NCI-H2107 (cell line): ENCODE measurements at regions not wholly inside any gene's neighbourhood (a gene's known extent, or its start where the extent isn't known, plus 50 kb on each side); places are given as distances from the start of the nearest gene placed in this dataset.

Experiments used
- DNase-seq: peaks from one replicate; lab custom pipeline; 2025; lab: John Stamatoyannopoulos, UW

DNA sequence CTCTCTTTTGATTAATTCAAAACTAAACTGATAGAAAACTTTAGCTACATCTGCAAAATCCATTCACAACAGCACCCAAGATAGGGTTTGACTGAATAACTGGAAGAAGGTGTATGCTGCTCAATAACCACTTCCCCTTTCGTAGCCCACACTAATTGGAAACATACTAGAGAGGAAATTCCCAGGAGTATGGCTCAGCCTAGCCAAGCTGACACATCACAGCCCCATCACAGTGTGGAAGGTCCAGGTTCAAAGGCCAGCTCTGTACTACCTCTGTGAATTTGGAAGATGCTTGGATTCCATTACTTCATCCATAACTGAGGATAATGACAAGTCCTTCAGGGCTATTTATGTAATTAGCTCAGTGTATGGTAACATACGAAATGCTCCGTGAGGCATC is 185.4 kb downstream of the FBXO15 start:
- DNase-seq: no peak

DNA sequence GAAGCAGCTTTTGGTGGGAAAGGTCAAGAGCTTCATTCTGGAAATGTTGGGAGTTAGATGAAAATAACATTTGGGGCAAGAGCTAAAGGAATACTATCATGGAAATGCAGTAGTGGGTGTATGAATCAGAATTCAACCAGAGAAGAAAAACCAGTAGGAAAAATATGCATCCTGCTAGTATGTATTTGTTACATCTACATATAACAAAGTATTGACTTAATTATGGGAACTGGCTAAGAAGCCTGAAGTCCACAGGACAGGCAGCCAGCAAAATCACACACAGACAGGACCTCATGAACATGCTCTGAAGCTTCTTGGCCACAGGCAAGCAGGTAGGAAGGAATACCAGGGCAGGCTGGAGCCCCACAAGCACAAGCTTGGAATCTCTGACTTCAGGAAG is 185.8 kb downstream of the FBXO15 start:
- no peak for DNase-seq

DNA sequence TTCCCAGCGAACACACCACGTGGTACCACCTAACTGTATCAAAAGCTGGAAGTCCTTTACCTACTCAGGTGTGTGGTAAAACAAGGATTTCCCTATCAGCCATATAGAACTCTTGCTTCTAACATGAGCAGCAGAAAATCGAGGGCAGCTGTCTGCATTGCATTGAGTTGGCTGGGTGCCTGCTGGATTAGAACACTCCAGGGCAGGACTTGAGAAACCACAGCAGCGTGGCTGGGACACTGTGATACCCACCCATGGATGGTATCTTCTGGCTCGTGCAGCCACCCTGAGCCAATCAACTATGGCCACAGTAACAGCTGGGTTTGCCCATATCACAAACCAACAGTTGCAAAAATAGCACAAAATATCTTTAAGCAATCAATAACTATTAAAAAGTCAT is 188.3 kb downstream of the FBXO15 start:
- no peak for DNase-seq

DNA sequence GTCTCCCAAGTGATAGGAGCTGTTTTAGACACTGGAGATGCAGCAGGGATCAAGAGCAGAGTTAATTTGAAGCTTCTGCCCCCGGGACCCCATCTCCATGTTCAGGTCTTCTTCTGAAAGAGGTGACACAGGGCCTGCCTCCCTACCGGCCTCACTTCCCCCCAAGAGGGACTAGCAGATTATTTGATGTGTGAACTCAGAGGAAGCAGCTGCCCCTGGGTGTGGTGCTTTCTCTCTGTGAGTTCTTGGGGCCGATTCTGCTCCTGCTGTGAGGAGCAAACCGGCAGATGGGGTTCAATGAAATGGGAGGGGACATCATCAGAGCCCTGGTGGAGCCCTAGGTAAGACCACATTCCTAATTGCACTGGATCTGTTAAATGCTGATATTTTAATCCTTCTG is 193.4 kb downstream of the FBXO15 start:
- no peak for DNase-seq

DNA sequence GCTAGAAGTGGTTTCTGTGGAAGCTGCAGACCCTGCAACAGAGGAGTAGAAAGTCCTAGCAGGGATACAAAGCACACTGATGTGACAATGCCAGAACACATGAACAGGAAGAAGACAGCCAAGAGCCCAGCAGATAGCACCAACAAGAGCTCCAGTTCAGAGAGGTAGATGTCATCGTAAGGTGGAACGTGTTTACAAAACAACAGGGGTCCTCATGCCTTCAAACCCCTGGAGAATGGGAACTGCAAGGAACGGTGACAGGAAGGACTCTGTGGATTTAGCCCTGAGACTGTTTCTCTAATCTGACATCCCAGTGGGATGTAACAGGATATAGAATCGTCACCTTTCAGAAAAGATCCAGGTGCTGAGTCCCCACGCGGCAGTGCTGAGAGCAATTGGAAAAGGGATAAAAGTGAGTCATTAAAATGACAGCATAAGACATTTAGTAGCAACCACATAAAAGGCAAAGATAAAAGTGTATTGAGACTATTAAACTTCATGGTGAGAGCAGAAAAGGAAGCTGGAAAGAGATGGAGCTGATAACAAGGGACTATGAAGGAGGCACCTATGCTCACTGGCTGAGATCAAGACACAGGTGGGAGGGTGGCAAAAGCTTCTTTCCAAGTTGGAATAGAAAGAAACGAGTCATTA is 195.2 kb downstream of the FBXO15 start:
- DNase-seq: no peak

DNA sequence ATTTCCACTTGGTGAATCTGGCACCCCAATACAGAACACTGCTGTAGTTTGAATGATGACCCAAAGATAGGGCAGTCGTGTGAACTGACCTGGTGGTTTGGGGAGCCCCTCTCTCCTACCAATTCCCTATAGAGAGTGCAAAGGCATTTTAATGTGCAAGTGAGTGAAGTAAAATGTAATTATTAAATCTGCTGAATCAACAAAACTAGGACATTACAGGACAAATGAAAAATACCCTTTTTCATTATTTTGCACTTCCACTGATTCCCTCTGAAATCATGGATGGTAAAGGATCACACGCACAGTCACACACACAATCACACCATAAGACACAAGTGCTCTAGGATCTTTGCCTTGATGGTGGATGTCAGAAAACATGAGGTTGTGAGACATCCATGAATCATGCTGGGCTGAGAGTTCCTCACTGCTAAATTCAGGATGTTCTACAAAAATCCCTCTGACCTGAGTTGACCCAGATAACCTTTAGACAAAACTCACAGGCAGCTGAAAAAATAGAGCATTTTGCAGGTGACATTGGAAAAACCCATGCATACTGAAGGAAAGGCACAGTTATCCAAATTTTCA is 197.4 kb downstream of the FBXO15 start:
- no peak for DNase-seq

DNA sequence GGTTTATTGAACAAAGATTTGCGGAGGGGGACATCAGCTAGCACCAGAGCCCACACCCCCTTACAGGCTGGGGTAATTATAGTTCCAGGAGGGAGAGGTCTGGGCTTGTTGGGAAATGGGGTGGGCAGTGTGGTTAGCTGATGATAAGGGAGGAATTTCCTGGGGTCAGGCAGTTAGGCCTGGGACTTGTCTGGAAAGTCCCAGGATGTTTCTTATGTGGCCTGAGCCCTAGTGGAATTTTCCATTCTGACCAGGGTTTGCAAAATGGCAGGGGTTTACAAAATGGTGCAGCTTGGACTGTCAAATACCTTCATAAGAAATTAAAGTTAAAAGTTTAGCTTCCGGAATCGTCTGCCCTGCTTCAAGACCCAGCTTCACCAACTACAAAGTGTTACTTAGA is 199.1 kb downstream of the FBXO15 start:
- DNase-seq: no peak

DNA sequence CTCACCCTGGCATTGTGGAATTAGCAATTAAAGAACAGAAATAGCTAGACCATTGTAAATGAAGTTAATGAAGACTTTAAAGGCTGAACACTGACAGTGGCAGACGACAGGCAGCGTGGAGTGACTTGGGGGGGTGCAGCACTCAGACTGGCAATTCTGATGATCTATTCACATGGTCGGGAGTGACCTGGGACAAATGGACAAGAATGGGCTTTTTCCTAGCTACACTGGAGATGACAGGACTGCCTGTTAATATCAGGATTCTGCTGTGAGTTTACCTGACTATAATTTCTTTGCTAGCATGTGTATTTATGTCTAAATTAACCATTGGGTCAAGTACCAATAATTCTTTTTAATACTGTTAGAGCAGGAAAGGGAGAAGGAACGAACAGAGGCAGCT is 199.6 kb downstream of the FBXO15 start:
- DNase-seq: no peak

DNA sequence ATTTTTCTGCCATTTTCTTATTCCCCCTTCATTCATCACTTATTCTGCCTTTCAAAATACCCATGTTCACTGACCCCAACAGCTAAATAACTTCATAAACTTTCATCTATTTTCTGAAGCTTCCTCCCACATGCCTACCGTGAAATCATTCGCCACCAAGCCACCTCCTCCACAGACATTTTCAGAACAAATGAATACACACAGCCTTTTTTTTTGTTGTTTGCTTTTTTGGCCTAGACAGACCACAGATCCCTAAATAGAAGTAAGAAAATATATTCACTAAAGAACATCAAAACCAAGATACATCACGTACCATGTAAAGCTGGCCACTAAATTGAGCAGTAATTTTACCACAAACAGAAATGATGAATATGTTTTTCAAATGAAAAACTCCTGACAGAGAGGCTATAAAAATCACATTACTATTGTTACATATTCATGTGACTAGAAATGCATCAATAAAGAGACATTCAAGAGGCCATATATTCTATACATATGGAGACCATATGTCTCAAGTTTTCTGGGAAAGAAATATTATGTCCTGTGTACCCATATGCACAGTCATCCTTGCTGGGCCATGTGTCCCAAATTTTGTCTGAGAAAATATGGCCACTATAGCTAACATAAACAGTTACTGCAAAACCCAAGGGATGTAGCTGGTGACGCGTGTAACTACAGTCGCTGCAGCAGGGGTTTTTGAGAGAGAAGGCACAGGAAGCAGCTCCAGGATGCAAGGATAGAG is 200.3 kb downstream of the FBXO15 start:
- DNase-seq: no peak

DNA sequence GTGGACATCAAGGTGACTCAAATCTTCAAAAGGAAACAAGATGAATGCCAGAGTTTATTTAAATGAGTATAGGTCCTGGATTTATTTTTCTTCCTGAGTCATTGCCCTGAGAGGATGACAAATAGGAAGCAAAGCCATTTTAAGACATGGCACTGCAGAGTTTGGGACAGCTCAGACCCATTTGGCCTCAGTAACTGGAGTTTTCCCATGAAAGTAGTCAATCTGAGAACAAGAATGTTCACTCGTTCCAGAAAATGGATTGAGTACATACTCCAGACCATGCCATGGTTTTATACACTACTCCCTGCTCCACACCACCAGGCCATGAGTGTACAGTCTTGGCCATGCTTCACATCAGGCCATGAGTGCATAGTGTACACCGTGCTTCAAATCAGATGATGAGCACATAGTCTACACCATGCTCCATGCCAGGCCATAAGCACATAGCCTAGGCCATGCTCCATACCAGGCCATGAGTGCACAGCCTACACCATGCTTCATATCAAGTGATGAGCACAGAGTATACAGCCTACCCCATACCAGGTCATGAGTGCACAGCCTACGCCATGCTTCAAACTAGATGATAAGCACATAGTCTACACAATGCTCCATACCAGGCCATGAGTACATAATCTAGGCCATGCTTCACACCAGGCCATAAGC is 202.4 kb downstream of the FBXO15 start:
- no peak for DNase-seq

DNA sequence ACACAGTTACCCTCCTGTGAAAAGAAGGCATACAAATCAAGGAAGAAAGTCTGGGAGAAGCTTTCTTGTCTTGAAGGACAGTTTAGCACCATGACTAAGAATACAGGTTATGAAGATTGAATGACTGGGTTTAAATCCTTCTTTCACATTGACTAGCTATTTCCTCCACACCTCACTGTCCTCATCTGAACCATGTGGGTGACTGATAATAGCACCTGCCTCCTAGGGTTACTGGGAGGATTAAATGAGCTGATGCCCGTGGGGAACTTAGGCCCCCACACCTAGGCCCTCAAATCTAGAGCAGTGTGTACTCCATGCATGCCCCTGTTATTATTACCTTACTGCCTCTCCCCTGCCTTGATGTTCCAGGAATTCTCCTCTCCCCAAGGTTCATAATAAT is 202.9 kb downstream of the FBXO15 start:
- no peak for DNase-seq

DNA sequence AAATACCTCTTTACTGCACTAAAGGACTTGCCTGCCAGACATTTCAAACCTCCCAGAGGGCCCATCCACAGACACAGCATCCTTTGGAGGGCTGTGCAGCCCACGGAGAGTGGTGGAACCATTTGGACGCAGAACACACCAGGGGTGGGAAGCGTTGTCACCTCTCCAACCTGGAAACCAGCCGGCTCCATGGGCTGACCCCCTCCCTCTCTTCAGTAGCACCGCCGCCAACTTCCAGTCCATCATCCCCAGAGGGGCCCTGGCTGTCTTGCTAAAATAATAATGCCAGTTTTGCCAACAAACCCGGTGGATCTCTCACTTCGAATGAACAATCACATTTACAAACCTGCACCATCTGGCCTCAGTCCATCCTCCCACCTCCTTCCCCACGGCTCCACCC is 203.9 kb downstream of the FBXO15 start:
- DNase-seq: no peak

DNA sequence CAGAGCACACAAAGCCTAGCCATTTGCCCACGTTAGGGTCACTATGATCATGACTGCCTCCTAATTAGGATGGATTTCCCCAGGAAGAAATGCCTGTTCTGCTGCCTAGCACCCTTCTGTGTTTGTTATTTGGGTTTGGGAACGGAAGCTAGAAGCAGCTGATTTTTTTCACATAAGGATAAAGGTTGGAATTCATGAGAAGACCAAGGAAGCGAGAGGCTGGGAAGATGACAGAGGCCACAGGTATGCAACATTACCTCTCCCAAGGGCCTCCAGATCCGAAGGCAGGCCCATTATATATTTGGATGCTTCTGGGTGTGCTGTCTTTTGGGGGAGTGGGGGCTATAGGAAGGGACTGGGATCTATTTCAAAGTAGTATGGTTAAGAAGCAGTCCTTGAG is 204.7 kb downstream of the FBXO15 start:
- DNase-seq: no peak

DNA sequence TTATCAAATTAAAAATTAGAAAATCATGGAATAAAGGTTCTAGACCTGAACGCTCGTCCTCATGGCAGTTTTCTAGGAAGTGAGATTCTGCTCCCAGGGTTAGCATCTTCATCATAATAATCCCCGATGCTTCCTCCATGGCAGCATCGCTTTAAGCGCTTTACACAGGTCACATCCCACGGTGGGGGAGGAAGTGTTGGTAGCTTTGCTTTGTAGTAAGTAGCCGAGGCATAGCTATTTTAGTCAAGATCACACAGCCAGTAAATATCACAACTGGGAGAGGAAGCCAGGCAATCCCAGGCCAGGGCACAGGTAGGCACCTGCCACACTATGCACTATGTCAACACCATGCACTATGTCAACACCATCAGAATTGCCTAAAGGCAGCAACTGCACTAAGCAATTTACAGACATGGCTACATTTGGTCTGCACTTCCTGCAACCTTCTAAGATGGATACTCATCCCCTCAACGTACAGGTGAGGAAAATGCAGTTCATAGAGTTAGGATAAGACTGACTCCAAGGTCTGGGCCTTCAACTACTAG is 205.5 kb downstream of the FBXO15 start:
- DNase-seq: no peak

DNA sequence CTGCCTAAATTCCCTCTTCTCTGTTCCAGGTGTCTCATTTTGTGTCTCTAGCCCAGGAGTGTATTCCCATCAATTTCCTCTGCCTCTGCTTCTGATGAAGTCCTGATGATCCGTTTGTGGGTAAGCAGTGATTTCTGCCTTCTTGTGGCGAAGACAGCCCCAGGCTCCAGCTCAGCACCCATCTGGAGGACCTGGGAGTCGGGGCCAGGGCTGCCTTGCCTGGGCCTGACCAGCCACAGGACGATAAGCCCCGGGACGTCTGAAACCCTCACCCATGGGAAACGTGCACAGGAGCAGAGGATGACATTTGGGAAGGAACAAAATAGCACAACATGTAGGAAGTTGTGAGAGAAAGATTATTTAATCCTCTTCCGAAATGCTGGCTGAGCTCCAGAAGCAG is 206.9 kb downstream of the FBXO15 start:
- no peak for DNase-seq

DNA sequence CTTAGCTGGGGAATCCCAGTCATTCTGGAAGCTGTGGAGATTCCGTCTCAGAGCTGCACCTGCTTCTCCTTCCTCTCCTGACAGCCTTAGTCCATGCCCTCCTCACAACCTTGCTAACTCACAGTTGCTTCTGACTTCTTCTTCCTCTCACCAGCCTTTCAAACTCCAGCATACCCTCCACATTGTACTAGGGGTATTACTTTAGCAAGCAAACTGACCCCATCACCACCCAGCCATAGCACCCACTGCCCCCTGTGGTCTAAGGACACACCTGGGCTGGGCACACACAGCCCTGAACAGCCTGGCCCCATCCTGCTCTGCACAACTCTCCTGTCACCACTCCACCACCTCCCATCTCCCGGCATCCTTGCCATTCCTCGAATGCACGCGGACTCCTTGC is 208.2 kb downstream of the FBXO15 start:
- no peak for DNase-seq

DNA sequence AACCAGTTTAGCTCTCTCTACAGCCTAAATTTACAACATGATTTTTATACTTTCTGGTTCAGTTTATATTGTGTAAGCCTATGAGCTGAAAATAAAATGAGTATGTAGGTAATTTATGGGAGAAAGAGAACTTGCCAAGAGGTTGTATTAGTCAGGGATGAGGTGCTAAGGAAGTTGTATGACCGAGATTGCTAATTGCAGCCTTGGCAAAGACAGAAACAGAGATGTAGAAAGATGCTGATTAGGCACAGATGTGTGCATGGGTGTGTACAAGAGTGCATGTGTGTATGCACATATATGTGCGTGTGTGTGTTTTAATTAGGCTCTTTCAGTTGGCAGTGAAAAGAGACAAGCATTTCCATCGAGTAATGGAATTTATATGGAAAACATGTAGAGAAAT is 213.9 kb downstream of the FBXO15 start:
- DNase-seq: no peak

DNA sequence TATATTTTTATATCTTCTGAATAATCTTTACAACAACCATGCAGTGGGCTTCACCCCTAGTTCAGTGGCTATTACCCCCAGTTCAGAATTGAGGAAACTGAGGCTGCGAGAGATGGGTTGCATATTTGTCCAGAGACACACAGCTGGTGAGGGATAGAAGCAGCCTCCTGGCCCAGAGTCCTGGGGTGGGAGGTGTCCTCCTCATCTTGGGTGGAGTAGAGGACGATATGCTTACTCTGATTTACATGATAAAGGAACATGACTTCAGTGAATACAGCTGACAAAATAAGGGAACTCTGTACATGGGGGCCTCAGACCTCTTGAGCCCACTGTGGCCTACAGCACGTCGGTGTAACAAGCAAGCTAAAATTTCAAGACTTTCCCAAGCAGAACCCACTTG is 214.7 kb downstream of the FBXO15 start:
- no peak for DNase-seq

DNA sequence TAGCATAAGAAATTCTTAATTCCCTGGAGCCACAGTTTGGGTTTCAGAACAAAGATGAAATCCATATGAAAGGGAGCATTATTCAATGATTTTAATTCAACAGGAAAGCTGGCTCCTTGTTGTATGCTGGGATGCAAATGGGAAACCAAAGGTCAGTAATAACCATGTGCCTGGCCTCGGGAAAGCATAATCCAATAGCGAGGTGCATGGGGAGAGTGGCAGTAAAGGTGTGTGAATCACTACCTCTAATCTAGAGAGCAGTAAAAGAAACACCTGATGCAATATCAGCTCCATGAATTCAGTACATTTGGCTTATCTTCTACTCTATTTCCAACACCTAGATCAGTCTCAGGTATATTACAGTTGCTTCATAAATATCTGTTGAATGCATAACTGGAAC is 220.1 kb downstream of the FBXO15 start:
- DNase-seq: no peak

DNA sequence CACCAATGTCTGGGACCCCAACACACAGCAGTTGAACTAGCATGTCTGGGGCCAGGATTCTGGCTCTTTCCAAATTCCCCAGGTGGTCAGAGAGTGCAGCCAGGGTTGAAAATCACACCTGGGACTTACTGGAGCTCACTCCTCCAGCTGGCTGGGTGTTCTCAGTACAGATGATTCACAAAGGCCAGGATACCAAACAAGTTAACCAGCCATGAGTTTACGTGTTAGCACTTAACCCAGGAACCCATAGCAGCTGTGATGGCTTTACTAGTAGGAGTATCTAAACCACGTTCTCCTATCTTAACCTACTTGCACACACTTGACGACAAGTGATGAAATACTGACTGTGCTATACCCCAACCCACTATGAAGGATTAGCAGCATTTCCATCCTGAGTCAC is 222.8 kb downstream of the FBXO15 start:
- DNase-seq: no peak

DNA sequence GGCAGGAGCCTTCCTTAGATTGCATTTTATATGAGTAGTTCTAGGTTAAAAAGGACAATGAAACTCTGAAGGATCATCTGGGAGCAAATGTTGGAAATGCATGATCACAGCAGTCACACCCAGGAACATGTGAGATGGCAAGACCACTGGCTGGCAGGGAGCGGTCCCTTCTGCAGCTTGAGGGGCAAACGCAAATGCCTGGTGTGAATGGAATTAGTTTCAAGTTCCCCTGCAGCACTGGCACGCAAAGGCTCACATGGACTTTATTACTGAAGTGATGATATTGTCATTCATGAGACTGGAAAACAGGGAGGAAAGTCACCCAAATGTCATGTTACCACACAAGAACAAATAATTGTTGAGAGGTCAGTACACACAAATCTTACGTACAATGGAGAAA is 223.3 kb downstream of the FBXO15 start:
- no peak for DNase-seq

DNA sequence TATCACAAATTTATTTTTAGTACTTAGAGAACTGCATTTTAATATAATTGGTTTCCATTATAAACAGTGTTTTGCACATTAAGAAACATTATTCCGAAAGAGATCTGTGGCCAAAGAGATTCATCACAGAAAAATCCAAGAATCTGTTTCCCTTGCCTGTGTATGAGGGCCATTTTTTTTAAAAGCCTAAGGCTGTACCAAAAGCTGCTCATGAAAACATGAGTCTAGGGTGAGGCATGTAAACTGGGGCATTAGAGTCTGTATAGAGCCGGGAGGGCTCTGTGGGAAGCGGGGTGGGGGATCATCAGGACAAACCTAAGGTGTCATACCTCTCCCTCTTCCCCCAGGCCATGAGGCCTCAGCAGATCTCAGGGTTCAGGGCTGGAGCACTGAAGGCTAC is 223.8 kb downstream of the FBXO15 start:
- DNase-seq: no peak

DNA sequence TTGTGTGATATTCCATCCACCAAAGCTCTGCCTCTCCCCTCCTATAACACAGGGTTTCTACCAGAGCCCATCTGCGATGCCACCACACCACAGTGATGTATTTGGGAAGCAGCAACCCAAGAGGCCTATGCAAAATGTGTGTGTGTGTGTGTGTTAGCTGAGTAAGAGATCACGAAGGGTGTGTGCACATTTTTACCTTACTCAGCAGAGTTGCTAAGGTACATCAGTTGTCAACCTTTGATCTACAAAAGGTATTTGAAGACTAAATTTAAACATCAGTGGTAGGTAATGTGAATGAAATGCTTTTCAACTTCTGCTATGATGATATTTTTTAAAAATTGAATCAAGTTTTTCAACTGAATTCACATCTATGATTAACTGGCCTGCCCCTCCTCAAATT is 227.6 kb downstream of the FBXO15 start:
- no peak for DNase-seq
